ENCODE measurements at regions not wholly inside any gene's neighbourhood (a gene's known extent, or its start where the extent isn't known, plus 50 kb on each side); places are given as distances from the start of the nearest gene placed in this dataset.

- no peaks in the 10 kb centered on the region for H3K36me3 ChIP-seq
- no peak for TF ChIP-seq POLR2A (IDR thresholded peaks at IDR 0.05)
- TF ChIP-seq CTCF (IDR thresholded peaks at IDR 0.05), result no peak
- TF ChIP-seq POLR2AphosphoS5 (IDR thresholded peaks at IDR 0.05), result no peak
- TF ChIP-seq EP300 (IDR thresholded peaks at IDR 0.05), result no peak
- no peak for DNase-seq
- no peak overlapping the region for H3K27ac ChIP-seq
- intact Hi-C loops (cut with DNase I; ENCODE audit: low total_unique reads), result no loop called here
- 62 to 81% (median 69%) methylated on average over 6 of the region's 6 CpGs for WGBS, 5 donors
- no peaks in the 10 kb centered on the region for H3K4me1 ChIP-seq
- no peaks in the 10 kb centered on the region for H3K9me3 ChIP-seq
- H3K27me3 ChIP-seq, result no peaks in the 10 kb centered on the region
- no peak overlapping the region for H3K4me3 ChIP-seq
Observed at GRCh38 chr5:68015381-68016302, 199.9 kb upstream of the PIK3R1 start.

DNA sequence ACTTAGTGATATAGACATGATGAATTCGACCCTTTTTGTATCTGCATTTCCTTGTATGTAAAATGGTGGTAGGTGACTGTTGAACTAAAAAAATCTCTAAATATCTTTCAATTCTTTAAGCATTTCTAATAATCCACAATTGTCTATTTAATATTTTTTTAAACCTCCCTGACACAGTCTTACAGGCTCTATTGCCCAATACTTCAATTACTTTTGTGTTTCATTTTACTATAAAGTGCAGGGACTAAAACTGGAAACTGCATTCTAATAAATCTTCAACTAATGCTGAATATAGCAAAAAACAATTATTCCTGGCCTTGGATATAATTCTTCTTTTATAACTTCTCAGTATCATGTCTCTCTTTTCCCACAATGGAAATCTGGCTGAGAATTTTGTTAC is 202.7 kb upstream of the PIK3R1 start:
- Histone ChIP-seq H3K4me1 (no peaks in the 10 kb centered on the region), H3K36me3 (no peaks in the 10 kb centered on the region), H3K9me3 (no peaks in the 10 kb centered on the region), H3K27ac (no peak overlapping the region), H3K4me3 (no peak overlapping the region), H3K27me3 (no peaks in the 10 kb centered on the region)
- intact Hi-C loops (cut with DNase I; ENCODE audit: low total_unique reads), result no loop called here
- DNase-seq, result no peak
- 62 to 91% (median 80%) methylated on average over 1 of the region's 1 CpG for WGBS, 5 donors
- TF ChIP-seq CTCF (IDR thresholded peaks at IDR 0.05), result no peak
- no peak for TF ChIP-seq POLR2AphosphoS5 (IDR thresholded peaks at IDR 0.05)
- no peak for TF ChIP-seq EP300 (IDR thresholded peaks at IDR 0.05)
- no peak for TF ChIP-seq POLR2A (IDR thresholded peaks at IDR 0.05)

- no peaks in the 10 kb centered on the region for H3K27me3 ChIP-seq
- no peaks in the 10 kb centered on the region for H3K36me3 ChIP-seq
- H3K4me1 ChIP-seq, result no peaks in the 10 kb centered on the region
- DNase-seq, result no peak
- WGBS, 5 donors, result 0 to 95% (median 65%) methylated on average over 1 of the region's 1 CpG
- intact Hi-C loops (cut with DNase I; ENCODE audit: low total_unique reads), result no loop called here
- H3K4me3 ChIP-seq, result no peak overlapping the region
- H3K9me3 ChIP-seq, result no peaks in the 10 kb centered on the region
- TF ChIP-seq EP300 (IDR thresholded peaks at IDR 0.05) (no peak), POLR2A (IDR thresholded peaks at IDR 0.05) (no peak), POLR2AphosphoS5 (IDR thresholded peaks at IDR 0.05) (no peak), CTCF (IDR thresholded peaks at IDR 0.05) (no peak)
- no peak overlapping the region for H3K27ac ChIP-seq
Observed at GRCh38 chr5:68012429-68012828, 203.1 kb upstream of the PIK3R1 start.

DNA sequence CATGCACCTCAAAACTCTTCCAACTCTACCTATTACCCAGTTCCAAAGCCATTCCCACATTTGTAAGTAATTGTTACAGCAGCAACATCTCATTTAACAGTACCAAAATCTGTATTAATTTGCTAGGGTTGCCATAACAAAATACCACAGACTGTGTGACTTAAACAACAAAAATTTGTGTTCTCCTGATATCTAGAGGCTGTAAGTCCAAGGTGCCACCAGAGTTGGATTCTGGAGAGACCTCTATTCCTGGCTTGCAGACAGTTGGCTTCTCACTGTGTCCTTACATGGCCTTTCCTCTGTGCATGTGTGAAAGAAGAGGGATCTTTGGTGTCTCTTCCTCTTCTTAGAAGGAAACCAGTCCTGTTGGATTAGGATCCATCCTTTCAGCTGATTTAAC is 203.8 kb upstream of the PIK3R1 start:
- intact Hi-C loops (cut with DNase I; ENCODE audit: low total_unique reads), result no loop called here
- H3K36me3 ChIP-seq, result no peaks in the 10 kb centered on the region
- H3K4me3 ChIP-seq, result no peak overlapping the region
- no peaks in the 10 kb centered on the region for H3K27me3 ChIP-seq
- H3K9me3 ChIP-seq, result no peaks in the 10 kb centered on the region
- no peak for DNase-seq
- no peaks in the 10 kb centered on the region for H3K4me1 ChIP-seq
- H3K27ac ChIP-seq, result no peak overlapping the region
- TF ChIP-seq POLR2AphosphoS5 (IDR thresholded peaks at IDR 0.05), result no peak

GRCh38 chr5:68011259-68011760 is 204.2 kb upstream of the PIK3R1 start:
- intact Hi-C loops (cut with DNase I; ENCODE audit: low total_unique reads), result no loop called here
- DNase-seq, result no peak
- H3K27ac ChIP-seq, result no peak overlapping the region
- WGBS, 5 donors, result 91 to 99% (median 97%) methylated on average over 2 of the region's 2 CpGs
- H3K4me3 ChIP-seq, result no peak overlapping the region
- no peaks in the 10 kb centered on the region for H3K36me3 ChIP-seq
- H3K27me3 ChIP-seq, result no peaks in the 10 kb centered on the region
- TF ChIP-seq POLR2A (IDR thresholded peaks at IDR 0.05) (no peak), CTCF (IDR thresholded peaks at IDR 0.05) (no peak), POLR2AphosphoS5 (IDR thresholded peaks at IDR 0.05) (no peak), EP300 (IDR thresholded peaks at IDR 0.05) (no peak)
- no peaks in the 10 kb centered on the region for H3K9me3 ChIP-seq
- H3K4me1 ChIP-seq, result no peaks in the 10 kb centered on the region

Measured in stomach (tissue), 8 donors.